Occipital lobe (tissue), 1 donor: ENCODE measurements at regions not wholly inside any gene's neighbourhood (a gene's known extent, or its start where the extent isn't known, plus 50 kb on each side); places are given as distances from the start of the nearest gene placed in this dataset.

Source experiments
- DNase-seq: peaks from one replicate; lab custom pipeline; 2025; lab: John Stamatoyannopoulos, UW

DNA sequence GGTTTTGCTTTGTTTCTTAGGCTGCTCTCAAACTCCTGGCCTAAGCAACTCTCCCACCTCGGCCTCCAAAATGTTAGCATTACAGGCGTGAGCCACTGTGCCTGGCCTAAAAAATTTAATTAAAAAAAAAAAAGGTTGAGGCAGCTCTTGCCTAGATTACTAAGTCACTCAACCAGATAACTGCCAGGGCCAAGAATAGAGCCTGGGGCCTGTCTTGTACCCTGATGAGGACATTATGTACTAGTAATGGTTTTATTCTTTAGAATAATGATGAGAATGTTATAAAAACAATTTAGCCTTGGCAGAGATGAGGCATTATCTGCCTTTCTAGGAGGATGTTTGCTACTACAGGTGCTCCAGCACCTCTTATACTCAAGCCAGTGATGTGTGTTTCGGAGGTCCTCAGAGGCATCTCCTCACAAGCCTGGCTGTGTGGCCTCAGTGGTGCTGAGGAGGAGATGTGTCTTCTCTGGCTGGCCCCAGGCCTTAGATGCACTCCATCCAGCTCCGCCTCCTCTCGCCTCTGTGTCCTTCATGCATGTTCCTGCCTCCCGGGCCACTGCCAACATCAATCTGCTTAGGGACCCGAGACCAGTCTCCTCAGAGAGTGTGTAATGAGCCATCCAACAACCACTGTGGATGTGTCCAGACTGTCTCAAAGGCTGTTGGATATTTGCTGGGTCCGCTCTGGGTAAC lies 337.7 kb upstream of the GATB start:
- DNase-seq: no peak

GRCh38 chr4:152097371-152097770 lies 336.6 kb upstream of the GATB start:
- no peak for DNase-seq

DNA sequence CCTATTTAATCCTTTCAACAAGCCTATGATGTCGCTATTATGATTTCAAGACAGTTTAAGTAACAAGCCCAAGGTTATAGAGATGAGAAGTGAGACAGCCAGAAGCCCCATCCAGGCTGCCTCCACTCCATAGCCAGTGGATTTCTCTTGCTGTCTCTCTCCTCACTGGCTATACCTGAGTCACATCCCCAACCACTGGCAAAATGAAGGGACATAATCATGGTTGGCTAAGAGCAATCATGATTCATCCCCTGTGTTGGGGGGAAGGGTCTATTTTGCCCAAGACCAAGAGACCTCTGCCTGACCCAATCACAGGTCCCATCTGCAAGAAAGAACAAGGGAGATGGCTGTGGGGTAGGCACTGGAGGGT lies 334.9 kb upstream of the GATB start:
- DNase-seq: no peak

DNA sequence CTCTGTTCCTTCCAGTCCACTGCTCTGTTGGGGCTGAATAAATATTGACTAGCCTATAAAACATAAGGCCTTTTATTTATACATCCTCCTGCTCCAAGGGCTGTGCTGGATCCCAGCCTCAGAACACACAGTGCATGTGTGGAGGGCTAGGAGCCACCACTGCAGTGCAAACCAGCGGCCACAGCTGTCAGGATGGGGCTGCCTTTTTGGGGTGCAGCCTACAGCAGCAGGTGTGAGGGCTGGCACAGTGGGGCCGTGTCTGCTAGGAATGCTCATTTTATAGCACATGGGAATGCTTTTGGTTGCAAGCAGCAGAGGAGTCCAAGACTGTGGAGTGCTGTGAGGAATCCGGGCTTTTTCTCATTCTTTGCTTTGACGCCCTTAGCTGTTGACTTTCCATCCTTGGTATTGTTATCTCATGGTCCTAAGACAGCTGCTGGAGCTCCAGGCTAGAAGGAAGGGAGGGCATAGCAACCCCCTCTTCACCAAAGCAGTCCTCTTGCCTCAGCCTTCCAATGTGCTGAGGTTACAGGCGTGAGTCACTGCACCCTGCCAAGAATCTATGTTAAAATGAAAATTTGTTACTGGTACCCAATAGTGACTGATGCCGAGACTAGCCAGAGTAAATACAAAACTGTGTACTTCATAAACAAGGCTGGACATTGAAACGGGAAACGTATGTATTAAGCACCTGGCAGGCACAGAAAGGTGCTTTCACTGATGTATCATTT lies 334.3 kb upstream of the GATB start:
- DNase-seq: no peak

DNA sequence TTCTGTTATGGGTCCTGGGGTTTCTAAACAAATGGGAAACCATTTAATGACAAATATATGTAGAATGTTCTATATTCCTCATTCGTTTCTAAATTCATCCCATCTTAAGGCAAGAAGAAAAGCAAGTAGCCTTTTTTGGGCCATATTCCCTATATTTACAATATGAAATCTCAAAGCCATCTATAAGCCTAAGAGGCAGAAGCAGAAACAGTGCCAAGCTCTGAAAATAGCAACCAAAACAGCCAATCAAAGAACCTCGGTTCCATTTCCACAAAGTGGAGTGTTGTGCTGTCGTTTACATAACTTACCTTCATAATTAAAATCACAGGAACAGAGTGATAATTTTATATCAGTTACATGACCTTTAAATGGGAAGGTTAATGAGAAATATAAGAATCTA lies 330.6 kb upstream of the GATB start:
- DNase-seq: no peak

GRCh38 chr4:152090543-152090942 lies 329.7 kb upstream of the GATB start:
- DNase-seq: no peak

- no peak for DNase-seq
Measured at GRCh38 chr4:152089584-152089983, 328.8 kb upstream of the GATB start.

- no peak for DNase-seq
Measured at GRCh38 chr4:152087335-152087734, 326.5 kb upstream of the GATB start.

DNA sequence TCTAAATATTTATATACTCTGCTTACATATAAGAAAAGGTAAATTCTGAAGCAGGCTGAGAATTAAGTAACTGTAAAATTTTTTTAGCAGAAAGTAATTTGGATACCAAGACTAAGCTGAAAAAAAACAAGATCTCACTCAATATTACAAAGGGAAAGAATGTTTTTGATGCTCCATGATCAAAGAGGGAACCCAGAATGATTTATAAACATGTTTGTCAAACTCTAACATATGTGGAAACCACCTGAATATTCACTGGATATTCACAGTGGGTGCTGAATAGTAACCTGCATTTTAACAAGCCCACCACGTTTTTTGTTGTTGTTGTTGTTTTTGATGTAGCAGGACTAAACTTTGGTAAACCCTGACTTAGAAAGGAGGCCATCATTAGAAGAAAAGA lies 324.9 kb upstream of the GATB start:
- no peak for DNase-seq

- DNase-seq: no peak
Measured at GRCh38 chr4:152083338-152083737, 322.5 kb upstream of the GATB start.

- no peak for DNase-seq
Measured at GRCh38 chr4:152081024-152081423, 320.2 kb upstream of the GATB start.

GRCh38 chr4:152079543-152080293 lies 318.9 kb upstream of the GATB start:
- no peak for DNase-seq

- no peak for DNase-seq
Measured at GRCh38 chr4:152079079-152079478, 318.3 kb upstream of the GATB start.

GRCh38 chr4:152077582-152077981 lies 316.8 kb upstream of the GATB start:
- no peak for DNase-seq

- DNase-seq: no peak
Measured at GRCh38 chr4:152075253-152075928, 314.6 kb upstream of the GATB start.

DNA sequence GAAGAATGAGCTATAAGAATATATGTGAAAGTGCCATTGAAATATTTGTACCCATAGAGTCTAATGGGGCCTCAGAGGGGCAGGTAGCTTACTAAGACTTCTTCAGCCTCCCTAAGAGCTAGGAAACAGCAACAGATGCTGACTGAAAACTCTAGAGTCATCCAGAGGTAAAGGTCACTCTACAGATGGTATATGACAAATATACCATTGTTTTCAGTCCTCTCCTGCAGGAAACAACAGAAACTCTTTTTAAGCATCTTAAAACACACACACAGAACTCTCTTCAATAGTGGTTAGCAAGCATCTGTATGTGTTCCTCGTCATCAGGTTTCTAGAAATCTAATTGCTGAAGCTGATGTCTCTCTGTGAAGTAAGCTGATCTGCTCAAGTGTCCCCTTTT lies 313.8 kb upstream of the GATB start:
- no peak for DNase-seq

DNA sequence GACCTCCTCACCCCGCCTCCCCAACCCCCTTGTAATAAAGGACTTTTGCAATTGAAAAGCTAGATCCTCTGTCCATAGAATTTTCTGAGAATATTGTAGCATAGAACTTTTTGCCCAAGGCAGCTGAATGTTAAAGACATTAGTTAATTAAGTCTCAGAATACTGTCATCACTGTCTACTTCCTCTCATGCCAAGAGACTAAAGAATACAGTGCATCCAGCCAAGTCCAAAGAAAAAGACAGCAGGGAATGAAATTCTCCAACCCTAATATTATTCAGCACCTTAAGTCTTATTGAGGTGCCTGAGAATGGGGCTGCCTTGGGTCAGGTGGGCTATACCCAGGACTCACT lies 313.3 kb upstream of the GATB start:
- DNase-seq: no peak

- peak; percentile 11 for DNase-seq
Measured at GRCh38 chr4:152073351-152074087, 312.7 kb upstream of the GATB start.

DNA sequence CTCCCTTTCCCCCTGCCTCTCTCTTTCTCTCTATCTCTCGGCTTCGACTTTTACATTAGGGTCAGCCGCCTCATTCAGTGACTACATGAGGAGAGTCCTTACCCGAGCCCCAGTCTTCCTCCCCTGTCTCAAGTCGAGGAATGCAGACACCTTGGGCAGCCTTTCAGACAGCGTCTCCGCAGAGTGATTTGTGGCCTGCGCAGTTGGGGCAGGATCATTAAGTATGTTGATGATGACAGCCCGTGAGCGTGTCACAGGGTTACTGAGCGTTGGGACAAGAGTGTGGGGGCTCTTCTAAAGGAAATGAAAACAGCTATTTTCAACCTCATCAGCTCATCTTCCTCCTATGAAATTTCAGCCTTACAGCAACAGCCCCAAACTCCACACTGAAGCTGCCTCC lies 312.1 kb upstream of the GATB start:
- DNase-seq: no peak

DNA sequence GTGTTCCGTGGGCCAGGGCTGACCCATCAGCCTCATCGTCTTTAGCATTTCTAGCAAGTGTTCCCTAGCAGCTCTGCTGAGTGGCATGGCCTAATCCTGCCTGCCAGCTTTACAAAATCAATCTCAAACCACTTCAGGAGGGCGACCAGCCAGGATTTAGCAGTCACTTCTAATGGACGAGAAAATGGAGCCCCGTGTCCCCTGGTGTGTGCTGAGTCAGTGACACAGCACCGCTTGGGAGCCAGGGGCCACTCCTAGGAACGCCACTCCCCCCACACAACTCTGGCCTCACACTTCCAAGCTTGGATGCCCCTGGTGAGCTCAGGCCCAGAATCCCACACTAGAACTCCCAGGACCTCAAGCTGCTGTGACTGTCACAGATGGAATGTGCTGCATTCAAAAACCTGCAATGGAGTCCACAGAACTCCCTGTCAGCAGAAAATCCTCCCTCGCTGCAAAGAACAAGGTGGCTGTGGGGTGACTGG lies 311.2 kb upstream of the GATB start:
- no peak for DNase-seq

GRCh38 chr4:152070854-152071253 lies 310.0 kb upstream of the GATB start:
- DNase-seq: no peak
